OCI-LY1 (cell line): ENCODE measurements at regions not wholly inside any gene's neighbourhood (a gene's known extent, or its start where the extent isn't known, plus 50 kb on each side); places are given as distances from the start of the nearest gene placed in this dataset.

ENCODE experiments used
- EZH2 ChIP-seq: fragments of 200-600 bp; sonication (generic), shearing (Covaris generic); IDR thresholded peaks from 2 replicates; pipeline ENCODE4 v1.8.0; 2017; ENCODE audit warnings: borderline replicate concordance, mixed run types, mild to moderate bottlenecking, antibody characterized with exemption, low read length, moderate library complexity, mixed read lengths
- TF ChIP-seq, protein P1 (sequence below): fragments of 200-600 bp; sonication (generic), shearing (Covaris generic); IDR thresholded peaks from 2 replicates; pipeline ENCODE4 v1.5.1; 2017; ENCODE audit warnings: mild to moderate bottlenecking, antibody characterized with exemption, low read length, moderate library complexity, mixed read lengths

DNA sequence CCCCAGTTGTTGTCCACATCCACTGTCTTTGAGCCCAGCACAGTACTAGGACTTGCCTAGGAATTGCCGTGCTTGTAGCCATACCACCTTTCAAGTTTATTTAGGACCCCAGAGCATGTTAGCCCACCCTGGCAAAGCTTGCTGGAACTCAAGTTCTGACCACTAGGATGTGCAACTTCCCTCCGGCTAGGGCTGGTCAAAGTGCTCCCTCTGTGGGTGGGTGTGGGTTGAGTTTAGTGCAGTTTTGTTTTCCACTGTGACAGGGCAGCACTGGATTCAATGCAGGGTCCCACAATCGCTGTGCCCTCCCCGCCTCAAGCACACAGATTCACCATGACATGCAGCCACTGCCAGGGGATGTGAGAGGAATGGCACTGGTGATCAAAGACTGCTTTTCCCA lies 96.0 kb downstream of the RASGEF1B start:
- no peak for TF ChIP-seq EZH2
- TF ChIP-seq, protein P1, sequence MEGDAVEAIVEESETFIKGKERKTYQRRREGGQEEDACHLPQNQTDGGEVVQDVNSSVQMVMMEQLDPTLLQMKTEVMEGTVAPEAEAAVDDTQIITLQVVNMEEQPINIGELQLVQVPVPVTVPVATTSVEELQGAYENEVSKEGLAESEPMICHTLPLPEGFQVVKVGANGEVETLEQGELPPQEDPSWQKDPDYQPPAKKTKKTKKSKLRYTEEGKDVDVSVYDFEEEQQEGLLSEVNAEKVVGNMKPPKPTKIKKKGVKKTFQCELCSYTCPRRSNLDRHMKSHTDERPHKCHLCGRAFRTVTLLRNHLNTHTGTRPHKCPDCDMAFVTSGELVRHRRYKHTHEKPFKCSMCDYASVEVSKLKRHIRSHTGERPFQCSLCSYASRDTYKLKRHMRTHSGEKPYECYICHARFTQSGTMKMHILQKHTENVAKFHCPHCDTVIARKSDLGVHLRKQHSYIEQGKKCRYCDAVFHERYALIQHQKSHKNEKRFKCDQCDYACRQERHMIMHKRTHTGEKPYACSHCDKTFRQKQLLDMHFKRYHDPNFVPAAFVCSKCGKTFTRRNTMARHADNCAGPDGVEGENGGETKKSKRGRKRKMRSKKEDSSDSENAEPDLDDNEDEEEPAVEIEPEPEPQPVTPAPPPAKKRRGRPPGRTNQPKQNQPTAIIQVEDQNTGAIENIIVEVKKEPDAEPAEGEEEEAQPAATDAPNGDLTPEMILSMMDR = peak; percentile 56
